A673 (cell line): ENCODE measurements at regions not wholly inside any gene's neighbourhood (a gene's known extent, or its start where the extent isn't known, plus 50 kb on each side); places are given as distances from the start of the nearest gene placed in this dataset.

Experiments
- BruUV-seq: library from RNA; stranded (reverse); fragments of 400-500 nt; replicated peaks from 2 replicates; lab custom pipeline; 2021; lab: Mats Ljungman, UMichigan
- CTCF ChIA-PET: fragments of 300-600 bp; sonication (Branson Sonifier 250); formaldehyde crosslinking; loops from one replicate; lab custom pipeline; 2022; ENCODE audit warnings: antibody characterized with exemption; lab: Charles Lee
- POLR2A ChIA-PET: fragments of 300-600 bp; sonication (Branson Sonifier 250); formaldehyde crosslinking; loops from one replicate; lab custom pipeline; 2022; ENCODE audit warnings: antibody characterized with exemption; ENCODE audit not compliant: low non-redundant PET; lab: Charles Lee
- DNase-seq: peaks from one replicate; pipeline ENCODE4 v3.0.0-alpha.2; 2015; ENCODE audit warnings: low spot score
- H3K27ac ChIP-seq: fragments of 200-600 bp; sonication (generic); 2 replicates; pipeline ENCODE4 v1.5.1; 2016; ENCODE audit warnings: mixed run types, low read depth, mild to moderate bottlenecking, mixed read lengths, antibody characterized with exemption, low read length; ENCODE audit not compliant: poor library complexity, severe bottlenecking
- H3K27me3 ChIP-seq: fragments of 200-600 bp; sonication (generic); replicated peaks from 2 replicates; pipeline ENCODE4 v1.6.1; 2017; ENCODE audit warnings: mixed run types, low read depth, mild to moderate bottlenecking, mixed read lengths, antibody characterized with exemption, low read length; ENCODE audit not compliant: insufficient read depth, poor library complexity
- H3K36me3 ChIP-seq: fragments of 200-600 bp; sonication (generic); 2 replicates; pipeline ENCODE4 v1.6.1; 2016; ENCODE audit warnings: mixed run types, mild to moderate bottlenecking, mixed read lengths, antibody characterized with exemption, low read length; ENCODE audit not compliant: insufficient read depth, poor library complexity, severe bottlenecking
- H3K4me1 ChIP-seq: fragments of 200-600 bp; sonication (generic); 2 replicates; pipeline ENCODE4 v1.6.1; 2017; ENCODE audit warnings: mixed run types, mild to moderate bottlenecking, mixed read lengths, antibody characterized with exemption, low read length; ENCODE audit not compliant: insufficient read depth, poor library complexity, severe bottlenecking
- H3K4me3 ChIP-seq: fragments of 200-600 bp; sonication (generic); 2 replicates; pipeline ENCODE4 v1.5.1; 2016; ENCODE audit warnings: low read depth, mixed run types, mild to moderate bottlenecking, mixed read lengths, low read length; ENCODE audit not compliant: poor library complexity, severe bottlenecking
- H3K9me3 ChIP-seq: fragments of 200-600 bp; sonication (generic); 2 replicates; pipeline ENCODE4 v1.6.1; 2016; ENCODE audit warnings: mixed run types, low read depth, mild to moderate bottlenecking, mixed read lengths, antibody characterized with exemption, low read length; ENCODE audit not compliant: poor library complexity, severe bottlenecking
- CTCF ChIP-seq: fragments of 300-800, 200-600 bp; sonication (generic); conservative IDR thresholded peaks from 2 replicates; pipeline ENCODE4 v1.5.1; 2017; ENCODE audit warnings: low read depth, mild to moderate bottlenecking, antibody characterized with exemption, low read length, moderate library complexity, mixed read lengths
- EZH2 ChIP-seq: fragments of 200-600 bp; sonication (generic); IDR thresholded peaks from 2 replicates; pipeline ENCODE4 v1.6.1; 2017; ENCODE audit warnings: borderline replicate concordance, low read depth, mild to moderate bottlenecking, mixed read lengths, antibody characterized with exemption, low read length; ENCODE audit not compliant: poor library complexity, severe bottlenecking
- intact Hi-C: fragments of 100-400 bp; cut with micrococcal nuclease; formaldehyde crosslinking; loops from one replicate; pipeline ENCODE4 v1.10.0; 2022; ENCODE audit not compliant: unreplicated experiment

GRCh38 chr12:77352946-77353345 lies 287.6 kb upstream of the E2F7 start:
- TF ChIP-seq CTCF (no peak), EZH2 (no peak)
- H3K4me1 ChIP-seq = no peaks in the 10 kb centered on the region
- BruUV-seq = no TSS peak

GRCh38 chr12:77351860-77352259 lies 286.5 kb upstream of the E2F7 start:
- no peak for DNase-seq
- Histone ChIP-seq H3K27ac (no peak overlapping the region), H3K9me3 (no peaks in the 10 kb centered on the region), H3K4me1 (no peaks in the 10 kb centered on the region), H3K4me3 (no peak overlapping the region), H3K27me3 (peaks cover 34% of the 10 kb centered on the region), H3K36me3 (no peaks in the 10 kb centered on the region)
- ChIA-PET CTCF (no interaction called here), POLR2A (interaction anchor here (0.6 kb wide), 1 partner anchor 454 kb away, joined by 3 read pairs; no protein-coding TSS in a partner anchor)
- BruUV-seq = no TSS peak
- intact Hi-C loops = no loop called here
- TF ChIP-seq CTCF = no peak
- TF ChIP-seq EZH2 = no peak

More at GRCh38 chr12:77352946-77353345, 287.6 kb upstream of the E2F7 start:
- Histone ChIP-seq H3K27me3 (peaks cover 34% of the 10 kb centered on the region), H3K4me3 (no peak overlapping the region), H3K27ac (no peak overlapping the region), H3K36me3 (no peaks in the 10 kb centered on the region), H3K9me3 (no peaks in the 10 kb centered on the region)
- ChIA-PET CTCF (no interaction called here), POLR2A (no interaction called here)
- no peak for DNase-seq
- intact Hi-C loops = no loop called here

- no peak for TF ChIP-seq EZH2
- TF ChIP-seq CTCF = no peak
- H3K27ac ChIP-seq = no peak overlapping the region
- ChIA-PET POLR2A (no interaction called here), CTCF (no interaction called here)
- H3K4me1 ChIP-seq = no peaks in the 10 kb centered on the region
- H3K4me3 ChIP-seq = no peak overlapping the region
- peaks cover 39% of the 10 kb centered on the region for H3K27me3 ChIP-seq
- no TSS peak for BruUV-seq
- no peaks in the 10 kb centered on the region for H3K36me3 ChIP-seq
- intact Hi-C loops = no loop called here
- H3K9me3 ChIP-seq = no peaks in the 10 kb centered on the region
- no peak for DNase-seq
Measured at GRCh38 chr12:77349689-77350370, 284.5 kb upstream of the E2F7 start.
